Activated CD4-positive, alpha-beta T cell treated with anti-CD3 and anti-CD28 coated beads, Interleukin-2, amount 50 U/mL, for 24 hours (primary cell): ENCODE measurements at regions not wholly inside any gene's neighbourhood (a gene's known extent, or its start where the extent isn't known, plus 50 kb on each side); places are given as distances from the start of the nearest gene placed in this dataset.
"Not testable (repeated sequence)": the region's sequence is repeated elsewhere in the genome, so short reads cannot be mapped to it uniquely, and the experiment has no call there.

Experiments used
- DNase-seq, 2 donors: peaks; one replicate each; pipeline ENCODE4 v3.0.0-alpha.2; 2020; ENCODE audit warnings: low read depth in 1 of 2, low spot score in 1 of 2

DNA sequence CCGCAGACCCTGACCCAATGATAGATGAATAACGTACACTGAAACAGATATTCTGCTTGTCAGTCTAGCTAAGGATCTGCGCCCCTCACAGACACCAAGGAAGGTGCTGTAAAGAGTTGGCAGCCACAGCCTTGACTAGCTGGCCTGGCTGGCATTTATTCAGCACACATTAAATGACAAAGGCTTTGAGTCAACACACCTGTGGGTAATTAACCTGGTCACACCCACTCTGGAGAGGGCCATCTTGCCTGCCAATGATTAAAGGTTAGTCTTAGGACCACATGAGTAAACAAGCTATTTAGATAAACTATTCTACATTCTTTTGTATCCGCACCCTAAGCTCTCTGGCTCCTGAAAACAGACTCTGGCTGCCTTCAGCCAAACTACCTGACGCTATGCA lies 982.2 kb upstream of the ADAMTS5 start:
- DNase-seq = not testable (repeated sequence)

DNA sequence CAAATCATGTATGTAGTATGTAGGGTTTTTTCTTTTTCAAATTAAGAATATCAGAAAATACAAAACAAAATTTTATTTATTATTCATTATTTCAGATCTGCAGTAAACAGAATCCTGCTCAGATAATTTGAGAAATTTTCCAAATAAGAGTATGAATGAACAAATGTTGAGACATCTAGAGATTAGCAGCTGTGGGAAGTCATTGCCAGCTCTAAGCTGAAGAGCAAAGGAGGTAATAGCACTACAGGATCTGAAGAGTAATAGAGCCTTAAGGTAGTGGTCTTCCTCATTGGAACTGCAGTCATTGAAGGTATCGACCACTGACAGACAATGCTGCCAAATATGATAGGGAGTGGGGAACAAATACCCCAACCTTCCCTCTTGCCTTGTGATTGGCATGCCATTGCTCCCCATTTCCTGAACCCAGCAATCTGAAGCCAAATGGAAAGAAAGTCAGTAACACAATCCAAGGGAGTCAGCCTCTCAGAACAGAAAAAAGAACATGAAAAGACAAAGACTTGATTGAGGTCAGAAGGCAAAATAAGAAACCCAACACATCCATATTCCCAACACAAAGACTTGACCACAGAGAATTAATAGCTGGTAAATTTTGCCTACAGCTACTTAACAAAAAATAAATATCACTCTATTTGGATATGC lies 963.4 kb upstream of the ADAMTS5 start:
- not testable (repeated sequence) for DNase-seq

DNA sequence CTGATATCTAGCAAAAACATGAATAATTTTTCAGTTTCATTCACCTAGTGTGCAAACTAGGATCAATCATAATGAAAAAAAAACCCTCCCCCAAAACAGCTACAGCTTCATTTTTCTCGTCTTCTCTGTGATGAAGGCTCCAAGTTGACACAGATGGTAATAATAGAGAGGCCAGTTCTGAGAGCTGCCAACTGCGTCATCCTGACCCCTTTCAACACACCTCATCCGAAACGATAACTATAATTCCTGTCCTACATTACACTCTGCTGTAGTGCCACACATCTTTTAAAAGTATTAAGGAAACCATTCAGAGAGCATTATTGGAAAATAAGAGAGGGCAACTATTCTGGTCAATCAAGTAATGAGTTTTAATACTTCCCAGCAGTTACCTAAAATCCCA lies 962.3 kb upstream of the ADAMTS5 start:
- not testable (repeated sequence) for DNase-seq

DNA sequence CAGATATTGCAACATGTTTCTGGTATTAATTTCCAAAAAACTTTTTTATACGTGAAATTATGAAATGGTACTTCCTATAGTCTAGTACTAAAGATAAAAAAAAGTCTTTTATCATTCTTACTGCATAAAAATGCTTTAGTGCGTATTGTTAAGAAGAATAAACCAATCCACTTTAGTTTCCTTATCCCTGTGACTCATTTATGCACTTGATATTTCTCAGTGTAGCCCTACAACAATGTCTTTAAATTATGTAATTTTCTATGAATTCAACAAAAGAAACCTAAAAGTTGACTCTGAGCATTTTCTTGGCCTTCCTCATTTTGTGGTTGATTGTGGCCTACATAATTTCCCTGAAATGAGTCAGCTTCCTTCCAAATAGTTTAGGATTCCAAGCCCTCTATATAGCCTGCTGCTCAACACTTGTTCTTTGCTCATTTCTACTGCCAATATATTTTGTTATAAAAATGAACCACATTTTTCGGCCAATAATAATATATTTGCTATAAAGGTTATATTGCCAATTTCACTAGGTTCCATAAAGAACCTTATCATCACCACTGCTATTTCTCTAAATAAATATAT lies 961.7 kb upstream of the ADAMTS5 start:
- DNase-seq = not testable (repeated sequence)

DNA sequence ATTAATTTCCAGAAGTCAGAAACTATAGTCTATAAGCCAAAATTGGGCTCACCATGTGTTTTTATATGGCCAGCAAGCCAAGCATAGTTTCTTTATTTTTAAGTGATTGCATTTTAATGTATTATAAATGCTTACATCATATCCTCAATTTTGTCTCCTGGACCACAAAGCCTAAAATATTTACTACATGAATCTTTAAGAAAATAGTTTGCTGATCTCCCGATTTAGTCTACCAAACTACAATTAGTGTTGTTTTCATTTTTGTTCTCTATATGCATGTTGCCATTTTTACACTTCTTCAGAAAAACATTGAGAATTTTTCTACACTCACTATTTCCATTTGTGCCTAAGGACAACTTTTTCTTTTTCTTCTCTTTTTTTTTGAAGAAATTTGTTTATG lies 954.5 kb upstream of the ADAMTS5 start:
- DNase-seq = not testable (repeated sequence)

DNA sequence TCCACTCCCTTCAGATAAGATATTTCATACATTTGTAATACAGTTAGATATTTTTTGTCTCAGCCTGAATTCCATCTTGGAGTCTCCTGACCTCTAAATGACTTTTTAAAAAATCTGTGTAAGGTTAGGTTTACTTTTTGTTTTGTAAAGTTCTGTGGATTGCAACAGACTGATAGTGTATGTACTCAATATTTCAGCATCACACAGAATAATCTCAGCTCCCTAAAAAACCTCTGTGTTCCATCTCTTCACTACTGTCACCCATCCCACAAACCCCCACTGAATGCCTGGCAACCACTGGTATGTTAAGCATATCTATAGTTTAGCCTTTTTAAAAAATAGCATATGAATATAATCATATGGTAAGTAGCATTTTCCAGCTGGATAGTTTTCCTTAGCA lies 951.1 kb upstream of the ADAMTS5 start:
- not testable (repeated sequence) for DNase-seq

DNA sequence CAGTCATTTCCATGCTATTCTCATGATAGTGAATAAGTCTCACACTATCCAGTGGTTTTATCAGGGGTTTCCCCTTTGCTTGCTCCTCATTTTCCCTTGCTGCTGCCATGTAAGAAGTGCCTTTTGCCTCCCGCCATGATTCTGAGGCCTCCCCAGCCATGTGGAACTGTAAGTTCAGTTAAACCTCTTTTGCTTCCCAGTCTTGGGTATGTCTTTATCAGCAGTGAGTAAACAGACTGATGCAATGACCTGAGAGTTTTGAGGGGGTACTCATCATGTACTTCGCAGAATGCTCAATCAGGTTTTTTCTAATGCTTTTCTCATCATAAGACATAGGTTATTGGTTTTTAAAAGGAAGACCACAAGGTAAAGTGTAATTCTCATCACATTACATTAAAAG lies 949.4 kb upstream of the ADAMTS5 start:
- DNase-seq = not testable (repeated sequence)

DNA sequence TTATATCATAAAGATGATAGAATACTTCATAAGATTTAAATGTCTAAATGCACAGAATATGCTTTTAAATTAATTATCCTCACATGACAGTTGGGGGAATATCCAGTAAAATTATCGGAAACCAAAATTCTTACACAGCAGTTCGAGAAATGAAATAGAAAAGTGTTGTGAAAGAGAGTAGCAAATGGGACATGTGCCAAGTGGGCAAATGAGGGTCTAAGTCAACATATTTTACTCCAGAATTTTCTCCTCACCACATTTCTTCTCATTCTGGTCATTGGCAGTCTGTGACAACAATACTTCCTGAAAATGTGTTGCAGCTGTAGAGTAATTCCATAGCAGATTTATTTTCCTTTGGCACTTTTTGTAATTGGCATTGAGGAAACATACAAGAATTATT lies 945.2 kb upstream of the ADAMTS5 start:
- DNase-seq = not testable (repeated sequence)

DNA sequence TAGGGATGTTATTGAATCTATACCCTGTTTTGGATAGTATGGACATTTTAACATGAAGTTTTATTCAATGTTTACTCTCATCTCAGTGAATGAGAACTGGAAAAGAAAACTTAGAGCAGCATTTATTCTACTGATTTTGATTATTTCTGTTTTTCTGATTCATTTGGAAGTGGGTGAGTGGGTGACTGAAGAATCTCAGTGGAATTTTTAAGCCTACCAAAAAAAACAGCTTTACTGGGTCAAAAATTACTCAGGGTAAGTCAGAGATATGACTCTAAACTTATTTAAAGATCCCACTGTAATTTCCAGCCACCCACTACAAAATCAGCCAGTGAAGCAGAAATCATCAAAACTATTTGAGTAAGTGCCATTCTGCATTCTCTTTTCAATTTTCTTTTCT lies 942.6 kb upstream of the ADAMTS5 start:
- DNase-seq = not testable (repeated sequence)

DNA sequence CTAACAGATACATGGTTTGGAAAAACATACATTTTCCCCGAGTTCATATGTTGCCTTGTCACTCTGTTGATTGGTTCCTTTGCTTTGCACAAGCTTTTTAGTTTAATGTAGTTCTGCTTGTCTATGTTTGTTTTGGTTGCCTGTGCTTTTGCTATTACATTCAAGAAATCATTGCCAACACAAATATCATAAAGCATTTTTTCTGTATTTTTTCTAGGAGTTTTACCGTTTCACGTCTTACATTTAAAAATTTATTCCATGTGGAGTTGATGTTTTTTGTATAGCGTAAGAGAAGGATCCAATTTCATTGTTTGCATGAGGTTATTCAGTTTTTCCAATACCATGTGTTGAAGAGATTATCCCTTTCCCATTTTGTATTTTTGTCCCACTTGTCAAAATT lies 941.9 kb upstream of the ADAMTS5 start:
- not testable (repeated sequence) for DNase-seq

DNA sequence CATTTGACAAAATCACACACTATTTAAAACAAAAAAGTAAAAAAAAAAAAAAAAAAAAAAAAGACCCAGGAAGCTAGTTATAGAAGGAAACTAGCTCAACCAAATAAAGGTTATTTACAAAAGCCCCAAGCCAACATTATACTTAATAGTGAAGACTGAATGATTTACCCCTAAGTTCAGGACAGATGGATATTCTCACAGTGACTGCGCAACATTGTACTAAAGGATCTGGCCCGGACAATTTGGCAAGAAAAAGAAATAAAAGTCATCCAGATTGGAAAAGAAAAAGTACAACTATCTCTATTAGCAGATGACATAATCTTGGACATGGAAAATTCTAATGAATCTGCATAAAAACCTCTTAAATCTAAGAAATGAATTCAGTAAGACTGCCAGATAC lies 936.0 kb upstream of the ADAMTS5 start:
- not testable (repeated sequence) for DNase-seq

DNA sequence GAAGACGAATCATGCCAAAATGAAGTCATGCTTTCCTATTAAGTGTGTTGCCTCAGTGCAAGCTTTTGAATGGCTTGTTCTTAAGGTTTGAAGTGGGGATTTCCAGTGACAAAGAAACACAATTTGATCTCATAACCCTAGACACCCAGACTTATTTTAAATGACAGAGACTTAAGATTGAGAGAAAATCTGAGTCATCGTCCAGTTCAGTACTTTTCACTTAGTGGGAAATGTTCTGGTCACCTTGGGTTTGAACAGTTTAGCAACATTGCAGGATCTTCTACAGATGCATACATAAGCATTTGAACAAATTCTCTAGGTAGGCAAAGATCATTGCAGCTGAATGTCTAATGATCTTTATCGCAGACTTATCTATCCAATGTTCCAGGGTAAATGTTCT lies 926.7 kb upstream of the ADAMTS5 start:
- DNase-seq = not testable (repeated sequence)

DNA sequence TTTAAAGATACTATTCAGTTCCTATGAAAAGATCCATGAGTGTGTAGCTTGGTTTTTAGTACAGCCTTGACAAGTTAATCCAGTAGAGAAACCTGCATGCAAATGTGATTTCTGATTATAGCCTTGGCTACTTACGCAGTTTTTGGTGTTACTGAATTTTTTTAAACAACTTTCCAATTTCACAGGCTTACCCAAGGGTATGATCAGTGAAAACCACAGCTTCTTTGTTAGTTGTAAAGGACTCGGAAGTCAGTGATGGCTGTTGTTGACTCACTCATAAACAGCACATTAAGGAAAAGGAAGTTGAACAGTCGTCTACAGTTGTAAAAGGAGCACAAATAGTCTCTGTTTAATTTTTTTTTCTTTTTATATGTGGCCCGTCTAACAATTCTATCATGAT lies 924.6 kb upstream of the ADAMTS5 start:
- not testable (repeated sequence) for DNase-seq

DNA sequence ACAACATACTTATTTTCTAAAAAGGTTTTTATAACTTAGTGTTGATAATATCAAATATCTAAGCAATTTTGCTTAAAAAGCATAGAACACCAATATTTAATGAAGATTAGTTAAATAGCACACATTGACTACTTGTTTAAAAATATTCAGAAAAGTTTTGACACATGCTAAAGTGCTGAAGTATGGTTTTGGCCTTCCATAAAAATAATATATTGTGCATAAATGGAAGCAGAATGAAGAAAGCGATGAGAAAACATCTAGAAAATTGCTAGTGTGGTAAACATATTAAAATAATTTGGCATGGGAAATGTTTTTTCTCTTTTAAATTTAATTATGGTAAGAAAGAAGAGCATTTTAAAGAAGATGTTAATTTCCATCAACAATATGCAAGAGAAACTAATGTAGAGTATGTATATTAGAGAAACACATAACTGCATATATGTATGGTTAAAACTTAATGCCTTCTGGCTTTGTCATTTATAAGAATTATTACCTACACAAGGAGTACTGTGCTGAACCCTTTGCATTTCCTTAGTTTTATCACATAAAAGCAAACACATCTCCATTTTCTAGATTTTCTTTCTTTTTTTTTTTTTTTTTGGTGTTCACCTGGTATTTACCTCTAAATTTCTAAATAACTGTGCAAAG lies 921.0 kb upstream of the ADAMTS5 start:
- not testable (repeated sequence) for DNase-seq

DNA sequence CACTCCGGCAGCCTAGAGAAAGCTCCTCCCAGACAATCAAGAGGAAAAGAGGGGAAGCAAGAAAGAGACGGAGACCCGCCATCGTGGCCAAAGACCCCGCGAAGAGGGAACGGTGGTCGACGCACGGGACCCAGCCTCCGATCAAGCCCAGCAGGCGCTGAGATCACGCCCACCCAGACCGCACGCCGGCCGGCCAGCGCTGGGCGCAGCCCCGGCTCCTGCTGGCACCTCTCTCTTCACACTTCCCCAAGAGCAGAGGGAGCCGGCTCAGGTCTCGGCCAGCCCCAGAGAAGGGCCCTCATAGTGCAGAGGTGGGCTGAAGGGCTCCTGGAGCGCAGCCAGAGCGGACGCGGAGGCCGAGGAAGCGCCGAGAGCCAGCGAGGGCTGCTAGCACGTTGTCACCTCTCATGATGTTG lies 918.4 kb upstream of the ADAMTS5 start:
- DNase-seq = no peak

DNA sequence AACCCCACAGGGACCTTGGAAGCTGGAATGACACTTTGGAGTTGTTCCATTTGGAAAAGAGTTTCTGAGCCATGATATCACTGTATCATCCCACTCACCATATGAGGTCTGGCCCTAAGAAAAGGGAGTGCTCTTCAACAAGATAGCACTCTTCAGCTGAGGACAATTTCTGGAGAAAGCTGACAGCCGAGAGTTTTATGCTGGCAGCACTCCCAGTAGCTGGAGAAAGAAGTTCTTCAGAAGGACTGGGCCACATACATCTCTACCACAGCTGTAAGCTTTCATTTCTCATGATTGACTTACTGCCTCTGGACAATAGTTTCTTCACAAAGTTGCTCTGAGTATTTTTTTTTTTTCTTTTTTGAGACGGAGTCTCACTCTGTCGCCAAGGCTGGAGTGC lies 914.4 kb upstream of the ADAMTS5 start:
- DNase-seq = not testable (repeated sequence)

DNA sequence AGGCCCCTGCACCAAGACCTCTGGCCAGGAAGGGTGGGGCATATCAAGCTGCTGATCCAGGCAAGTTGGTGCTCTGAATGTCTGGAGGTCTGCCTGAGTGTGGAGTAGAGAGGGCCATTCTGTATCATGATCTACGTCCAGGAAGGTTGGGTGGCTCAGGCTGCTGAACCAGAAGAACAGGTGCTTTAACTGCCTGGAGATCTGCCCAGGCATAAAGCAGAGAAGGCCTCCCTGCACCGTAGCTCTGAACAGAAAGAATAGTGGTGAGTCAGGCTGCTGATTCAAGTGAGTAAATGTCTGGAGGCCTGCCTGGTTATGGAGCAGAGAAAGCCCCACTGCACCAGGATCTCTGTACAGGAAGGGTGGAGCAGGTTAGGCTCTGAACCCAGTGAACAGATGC lies 905.5 kb upstream of the ADAMTS5 start:
- not testable (repeated sequence) for DNase-seq

DNA sequence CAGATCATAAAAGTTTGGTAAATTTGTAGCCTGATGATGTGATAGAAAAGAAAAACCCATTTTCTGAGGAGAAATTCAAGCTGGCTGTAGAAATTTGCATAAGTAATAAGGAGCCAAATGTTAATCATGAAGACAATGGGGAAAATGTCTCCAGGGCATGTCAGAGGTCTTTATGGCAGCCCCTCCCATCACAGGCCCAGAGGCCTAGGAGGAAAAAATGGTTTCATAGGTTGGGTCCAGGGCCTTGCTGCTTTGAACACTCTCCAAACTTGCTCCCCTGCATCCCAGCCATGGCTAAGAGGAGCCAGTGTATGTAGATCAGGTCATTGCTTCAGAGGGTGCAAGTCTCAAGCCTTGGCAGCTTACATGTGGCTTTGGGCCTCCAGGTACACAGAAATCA lies 903.9 kb upstream of the ADAMTS5 start:
- not testable (repeated sequence) for DNase-seq

DNA sequence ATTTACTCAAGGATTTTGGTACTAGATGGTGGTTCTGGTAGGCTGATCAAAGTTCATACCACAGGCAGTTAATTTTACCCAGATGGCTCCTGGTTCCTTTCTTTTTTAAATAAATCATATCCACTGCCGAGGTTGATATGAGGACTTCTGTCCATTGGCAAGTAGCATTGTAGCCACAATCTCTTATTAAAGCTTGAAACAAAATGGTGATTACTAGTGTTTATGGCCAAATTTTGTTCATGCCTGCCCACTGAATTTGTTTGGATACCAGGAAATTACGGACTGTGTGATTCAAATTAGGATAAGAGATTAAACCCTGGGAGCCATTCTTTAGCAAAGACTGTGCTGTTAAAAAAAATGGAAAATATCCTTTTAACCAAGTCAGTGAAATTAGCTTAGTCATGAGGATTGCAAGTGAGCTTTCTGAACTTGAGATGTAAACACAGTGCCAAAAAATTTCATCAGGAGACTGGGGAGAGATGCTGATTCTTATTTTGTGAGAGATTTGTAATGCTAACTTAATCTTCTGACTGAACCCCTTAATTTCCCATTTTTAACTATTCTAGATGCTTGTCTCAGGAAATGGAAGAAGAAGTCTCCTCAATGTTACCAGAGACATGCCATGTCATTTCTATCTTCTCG lies 893.5 kb upstream of the ADAMTS5 start:
- not testable (repeated sequence) for DNase-seq

DNA sequence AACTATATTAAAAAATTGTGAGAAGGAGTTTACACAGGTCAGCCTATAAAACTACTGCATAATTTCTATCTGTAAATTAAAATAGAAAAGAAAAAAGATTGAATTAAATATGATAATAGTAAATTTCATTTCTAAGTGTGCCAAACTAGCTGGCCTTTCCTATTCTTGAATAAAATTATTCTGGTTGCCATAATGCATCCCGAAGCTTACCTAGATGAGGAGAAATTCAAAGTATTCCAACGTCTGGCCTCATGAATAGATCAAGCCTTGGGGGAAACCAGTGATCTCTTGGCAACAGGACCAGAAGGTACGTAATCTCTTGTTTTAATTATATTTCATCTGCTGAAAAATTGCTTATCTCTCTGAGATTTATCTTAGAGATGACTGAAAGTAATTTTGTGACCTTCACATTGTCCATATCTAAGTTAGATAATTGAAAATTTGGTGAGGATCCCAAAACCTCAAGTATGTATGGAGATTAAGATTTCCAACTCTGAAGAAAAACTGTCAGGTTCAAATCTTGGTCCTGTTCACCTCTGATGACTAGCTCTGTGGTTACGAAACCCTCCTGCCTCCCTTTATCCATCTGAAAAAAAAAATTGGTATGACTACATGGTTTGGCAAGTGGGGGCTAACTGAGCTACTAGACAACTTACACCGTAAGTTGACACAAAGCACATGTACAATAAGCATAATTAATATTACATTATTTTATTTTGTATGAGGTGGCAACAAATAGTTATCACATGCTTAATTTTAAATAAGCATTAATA lies 891.4 kb upstream of the ADAMTS5 start:
- not testable (repeated sequence) for DNase-seq

DNA sequence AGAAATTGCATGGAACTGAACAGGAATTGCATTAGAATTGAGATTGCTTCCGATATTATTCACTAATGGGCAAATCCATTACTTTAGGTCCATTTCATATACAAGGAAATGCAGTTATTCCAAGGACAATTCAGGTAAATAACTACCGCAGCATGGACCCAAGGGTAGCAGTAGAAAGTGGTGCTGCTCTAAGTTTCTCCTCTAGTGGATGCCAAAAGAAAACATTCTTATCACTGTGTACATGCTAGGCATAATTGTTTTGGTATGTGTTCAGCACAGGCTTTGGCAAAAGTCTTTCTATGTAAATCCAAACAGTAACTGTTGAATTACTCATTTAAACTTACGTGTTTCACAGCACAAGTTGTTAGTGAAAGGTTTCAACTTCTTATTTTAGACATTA lies 890.1 kb upstream of the ADAMTS5 start:
- DNase-seq = not testable (repeated sequence)
